Upper lobe of right lung (tissue), 1 donor: ENCODE measurements at regions not wholly inside any gene's neighbourhood (a gene's known extent, or its start where the extent isn't known, plus 50 kb on each side); places are given as distances from the start of the nearest gene placed in this dataset.

Source experiments
- ATAC-seq: fragments of 200-7000 bp; cut with Tn5 transposase; one replicate; pipeline ENCODE4 v1.9.1; 2020; ENCODE audit warnings: mild to moderate bottlenecking, moderate library complexity
- DNase-seq: peaks from one replicate; pipeline ENCODE4 v3.0.0-alpha.2; 2020
- H3K27ac ChIP-seq: fragments of 200-600 bp; one replicate; pipeline ENCODE4 v1.8.0; 2022
- H3K27me3 ChIP-seq: fragments of 200-600 bp; one replicate; pipeline ENCODE4 v1.8.0; 2022; ENCODE audit warnings: mild to moderate bottlenecking
- H3K36me3 ChIP-seq: fragments of 200-600 bp; one replicate; pipeline ENCODE4 v1.8.0; 2022
- H3K4me1 ChIP-seq: fragments of 200-600 bp; one replicate; pipeline ENCODE4 v1.8.0; 2022
- H3K4me3 ChIP-seq: fragments of 200-600 bp; one replicate; pipeline ENCODE4 v1.8.0; 2022; ENCODE audit warnings: mild to moderate bottlenecking
- H3K9me3 ChIP-seq: fragments of 200-600 bp; one replicate; pipeline ENCODE4 v1.8.0; 2022
- intact Hi-C: fragments of 100-400 bp; cut with DNase I; formaldehyde crosslinking; loops from one replicate; pipeline ENCODE4 v1.11.0; 2022
- TF ChIP-seq, protein P1 (sequence below): fragments of 200-600 bp; IDR thresholded peaks from one replicate; pipeline ENCODE4 v1.8.0; 2022; ENCODE audit warnings: antibody characterized with exemption
- donor health status: DM: no; HTN: yes; CAD: no; lungs with severe emphysema.

DNA sequence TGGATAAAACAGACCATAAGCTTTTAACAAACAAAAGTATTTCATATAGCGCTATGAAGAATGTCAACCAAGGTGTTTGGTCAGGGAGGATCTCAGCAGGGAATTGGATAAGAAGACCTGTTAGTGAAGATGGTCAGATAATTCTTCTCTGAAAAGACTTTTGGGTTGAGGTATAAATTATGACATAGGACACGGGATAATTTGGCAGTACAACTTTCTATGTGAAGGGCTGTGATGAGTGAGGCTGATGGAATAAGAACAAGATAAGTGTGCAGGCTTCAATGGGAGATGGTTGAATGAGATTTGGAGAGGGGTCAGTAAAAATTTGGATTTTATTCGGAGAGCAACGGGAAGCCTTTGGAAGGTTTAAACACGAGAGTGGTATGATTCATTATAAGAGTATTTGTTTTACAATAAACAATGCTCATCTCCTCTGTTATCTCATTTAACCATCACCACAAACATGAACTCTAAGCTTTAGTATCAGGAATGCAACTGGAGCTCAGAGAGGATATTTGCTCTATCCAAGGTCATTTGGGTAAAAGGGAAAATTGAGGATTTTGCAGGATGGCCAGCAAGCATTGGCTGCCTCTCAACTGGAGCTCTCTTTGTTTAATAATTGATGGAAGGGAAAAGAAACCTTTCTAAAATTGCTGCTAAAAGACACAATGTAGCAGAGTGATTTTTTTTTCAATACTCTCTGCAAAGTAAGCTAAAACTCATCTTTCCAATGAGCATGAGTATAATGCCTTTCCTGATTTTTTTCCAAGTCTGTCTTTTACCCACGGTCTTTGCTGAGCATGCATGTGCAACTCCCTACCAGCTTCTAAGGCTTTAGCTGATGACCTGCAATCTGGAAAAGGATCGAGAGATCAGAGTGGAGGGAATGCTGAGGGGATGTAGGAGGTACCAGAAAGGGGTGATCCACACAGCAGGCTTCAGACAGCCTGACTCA lies 534.0 kb downstream of the CBLN4 start:
- Histone ChIP-seq H3K9me3 (no peaks in the 10 kb centered on the region), H3K4me3 (no peak overlapping the region), H3K27ac (no peak overlapping the region), H3K27me3 (no peaks in the 10 kb centered on the region), H3K4me1 (no peaks in the 10 kb centered on the region), H3K36me3 (no peaks in the 10 kb centered on the region)
- no peak for DNase-seq
- ATAC-seq = no peak
- TF ChIP-seq, protein P1, sequence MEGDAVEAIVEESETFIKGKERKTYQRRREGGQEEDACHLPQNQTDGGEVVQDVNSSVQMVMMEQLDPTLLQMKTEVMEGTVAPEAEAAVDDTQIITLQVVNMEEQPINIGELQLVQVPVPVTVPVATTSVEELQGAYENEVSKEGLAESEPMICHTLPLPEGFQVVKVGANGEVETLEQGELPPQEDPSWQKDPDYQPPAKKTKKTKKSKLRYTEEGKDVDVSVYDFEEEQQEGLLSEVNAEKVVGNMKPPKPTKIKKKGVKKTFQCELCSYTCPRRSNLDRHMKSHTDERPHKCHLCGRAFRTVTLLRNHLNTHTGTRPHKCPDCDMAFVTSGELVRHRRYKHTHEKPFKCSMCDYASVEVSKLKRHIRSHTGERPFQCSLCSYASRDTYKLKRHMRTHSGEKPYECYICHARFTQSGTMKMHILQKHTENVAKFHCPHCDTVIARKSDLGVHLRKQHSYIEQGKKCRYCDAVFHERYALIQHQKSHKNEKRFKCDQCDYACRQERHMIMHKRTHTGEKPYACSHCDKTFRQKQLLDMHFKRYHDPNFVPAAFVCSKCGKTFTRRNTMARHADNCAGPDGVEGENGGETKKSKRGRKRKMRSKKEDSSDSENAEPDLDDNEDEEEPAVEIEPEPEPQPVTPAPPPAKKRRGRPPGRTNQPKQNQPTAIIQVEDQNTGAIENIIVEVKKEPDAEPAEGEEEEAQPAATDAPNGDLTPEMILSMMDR = no peak
- intact Hi-C loops = no loop called here

DNA sequence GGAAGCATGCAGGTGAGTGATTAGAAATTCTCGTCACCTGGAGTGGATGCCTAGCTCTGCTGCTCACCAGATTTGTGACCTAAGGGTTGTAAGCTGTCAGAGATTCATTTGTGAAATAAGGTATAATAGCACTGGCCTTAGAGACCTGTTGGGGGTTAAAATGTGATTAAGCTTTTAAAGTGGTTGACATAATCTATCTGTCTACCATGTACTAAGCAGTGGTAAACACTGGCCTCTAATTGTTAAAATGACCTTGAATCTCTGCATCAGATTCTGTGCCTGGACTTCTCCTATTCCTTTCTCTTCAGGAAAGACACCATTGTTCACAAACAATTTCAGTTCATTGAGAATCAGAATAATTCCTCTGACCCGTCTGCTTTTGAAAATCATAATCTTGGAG lies 536.2 kb downstream of the CBLN4 start:
- intact Hi-C loops = no loop called here
- no peaks in the 10 kb centered on the region for H3K4me1 ChIP-seq
- TF ChIP-seq, protein P1 = no peak

DNA sequence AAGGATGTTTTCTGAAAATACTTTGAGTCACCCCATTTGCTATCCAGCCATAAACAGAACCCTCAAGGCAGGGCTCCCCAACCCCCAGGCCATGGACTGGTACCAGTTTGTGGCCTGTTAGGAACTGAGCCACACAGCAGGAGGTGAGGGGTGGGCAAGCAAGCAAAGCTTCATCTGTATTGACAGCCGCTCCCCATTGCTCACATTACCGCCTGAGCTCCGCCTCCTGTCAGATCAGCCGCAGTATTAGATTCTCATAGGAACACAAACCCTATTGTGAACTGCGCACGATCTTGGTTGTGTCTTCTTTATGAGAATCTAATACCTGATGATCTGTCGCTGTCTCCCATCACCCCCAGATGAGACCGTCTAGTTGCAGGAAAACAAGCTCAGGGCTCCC lies 543.8 kb downstream of the CBLN4 start:
- intact Hi-C loops = no loop called here
- Histone ChIP-seq H3K27me3 (no peaks in the 10 kb centered on the region), H3K4me3 (no peak overlapping the region), H3K4me1 (no peaks in the 10 kb centered on the region), H3K36me3 (no peaks in the 10 kb centered on the region), H3K9me3 (no peaks in the 10 kb centered on the region), H3K27ac (no peak overlapping the region)
- TF ChIP-seq, protein P1 = no peak
- ATAC-seq (no peak), DNase-seq (no peak)

More for the DNA sequence above, 536.2 kb downstream of the CBLN4 start:
- ATAC-seq (no peak), DNase-seq (no peak)
- Histone ChIP-seq H3K4me3 (no peak overlapping the region), H3K36me3 (no peaks in the 10 kb centered on the region), H3K27ac (no peak overlapping the region), H3K27me3 (no peaks in the 10 kb centered on the region), H3K9me3 (no peaks in the 10 kb centered on the region)

DNA sequence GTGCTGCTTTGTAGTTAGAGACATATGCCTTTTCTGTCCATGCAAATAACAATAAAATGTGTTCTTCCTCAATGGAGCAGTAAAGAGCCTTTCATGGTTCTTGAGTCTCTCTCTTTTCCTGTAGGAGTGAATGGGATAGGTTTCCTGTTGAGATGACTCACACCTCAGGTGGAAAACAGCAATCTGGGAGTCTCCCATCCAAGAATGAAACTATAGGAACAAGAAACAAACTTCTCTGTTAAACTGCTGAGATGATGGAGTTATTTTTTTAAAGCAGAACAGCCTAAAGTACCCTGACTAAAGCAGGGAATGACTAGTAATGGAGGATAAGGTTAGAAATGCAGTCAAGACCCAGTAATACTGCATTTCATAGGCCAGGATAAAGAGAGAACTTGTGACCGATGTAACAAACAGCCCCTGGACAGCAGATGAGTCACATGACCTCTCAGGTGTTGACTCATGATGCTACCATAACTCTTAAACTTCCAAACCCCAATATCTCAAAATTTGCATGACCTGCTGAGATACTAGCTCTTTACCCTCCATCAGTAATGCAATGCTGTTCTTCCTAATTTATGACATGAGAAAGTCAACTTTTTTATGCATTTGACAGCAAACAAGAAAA lies 548.9 kb downstream of the CBLN4 start:
- no peaks in the 10 kb centered on the region for H3K36me3 ChIP-seq
- H3K4me3 ChIP-seq = no peak overlapping the region
- H3K27ac ChIP-seq = no peak overlapping the region
- no peaks in the 10 kb centered on the region for H3K9me3 ChIP-seq
- H3K4me1 ChIP-seq = no peaks in the 10 kb centered on the region
- TF ChIP-seq, protein P1 = no peak
- no peak for DNase-seq
- no peak for ATAC-seq
- intact Hi-C loops = no loop called here
- no peaks in the 10 kb centered on the region for H3K27me3 ChIP-seq

DNA sequence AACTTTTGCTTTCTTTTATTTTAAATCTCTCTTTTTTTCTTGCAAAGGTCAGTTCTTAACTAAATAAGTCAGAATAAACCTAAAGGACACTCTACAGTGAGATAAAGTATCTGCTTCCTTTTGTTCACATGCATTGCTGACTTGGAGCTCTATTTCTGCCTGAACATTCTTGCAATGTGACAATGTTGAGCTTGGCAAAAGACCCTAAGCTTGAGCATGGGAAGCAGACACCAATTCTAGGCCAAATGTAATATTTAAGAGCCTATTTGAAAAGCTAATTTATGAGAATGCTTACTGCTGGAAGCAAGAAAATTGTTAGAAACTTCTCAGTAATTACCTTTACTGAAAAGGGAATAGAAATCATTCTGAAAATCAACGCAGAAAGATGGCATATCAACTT lies 556.2 kb downstream of the CBLN4 start:
- no peaks in the 10 kb centered on the region for H3K27me3 ChIP-seq
- no peaks in the 10 kb centered on the region for H3K36me3 ChIP-seq
- TF ChIP-seq, protein P1 = no peak
- H3K4me3 ChIP-seq = no peak overlapping the region
- H3K4me1 ChIP-seq = no peaks in the 10 kb centered on the region
- DNase-seq = no peak
- no peak for ATAC-seq
- H3K9me3 ChIP-seq = no peaks in the 10 kb centered on the region
- intact Hi-C loops = no loop called here
- H3K27ac ChIP-seq = no peak overlapping the region
